ENCODE measurements at regions not wholly inside any gene's neighbourhood (a gene's known extent, or its start where the extent isn't known, plus 50 kb on each side); places are given as distances from the start of the nearest gene placed in this dataset.
"Not testable (repeated sequence)": the region's sequence is repeated elsewhere in the genome, so short reads cannot be mapped to it uniquely, and the experiment has no call there.

DNA sequence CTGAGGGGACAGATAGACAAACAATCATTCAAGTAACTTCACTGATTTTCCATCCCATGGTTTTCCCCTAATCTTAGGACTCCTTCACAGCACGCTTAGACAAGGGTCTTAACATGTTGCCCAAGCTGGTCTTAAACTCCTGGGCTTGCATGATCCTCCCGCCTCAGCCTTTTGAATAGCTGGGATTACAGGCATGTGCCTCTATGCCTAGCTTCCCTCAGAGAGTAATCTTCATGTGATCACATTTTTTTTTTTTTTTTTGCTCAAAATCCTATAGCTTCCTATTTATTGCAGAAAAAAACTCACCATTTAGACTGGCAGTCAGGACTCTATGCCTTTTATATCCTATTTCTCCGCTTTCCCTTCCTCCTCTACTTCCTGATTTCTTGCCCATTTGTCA lies 90.4 kb upstream of the DPH5 start:
- H3K9me3 ChIP-seq (ENCODE audit: control insufficient read depth, insufficient read depth, low read depth, low read length): no peaks in the 10 kb centered on the region
- TF ChIP-seq TCF7L2 (IDR thresholded peaks at IDR 0.05; ENCODE audit: low read depth, low read length) (no peak), SIN3A (IDR thresholded peaks at IDR 0.05; ENCODE audit: borderline replicate concordance, insufficient read depth, low read depth, low read length) (no peak), CTCF (IDR thresholded peaks at IDR 0.05) (no peak), REST (IDR thresholded peaks at IDR 0.05; ENCODE audit: insufficient read depth in 1 of 2, low read depth in 2 of 2, low read length in 1 of 2) (no peak), POLR2AphosphoS5 (IDR thresholded peaks at IDR 0.05; ENCODE audit: low read depth, low read length) (no peak)

GRCh38 chr1:101115112-101115511 lies 89.5 kb upstream of the DPH5 start:
- intact Hi-C loops (cut with micrococcal nuclease; ENCODE audit: unreplicated experiment): no loop called here
- CTCF ChIA-PET: no interaction called here
- Histone ChIP-seq H3K36me3 (ENCODE audit: control insufficient read depth, insufficient read depth, low read length) (no peaks in the 10 kb centered on the region), H3K4me3 (ENCODE audit: low read depth in 2 of 2, low read length in 2 of 2) (no peak overlapping the region), H3K9me3 (ENCODE audit: control insufficient read depth, insufficient read depth, low read depth, low read length) (no peaks in the 10 kb centered on the region), H3K4me1 (ENCODE audit: control insufficient read depth, insufficient read depth, low read length) (no peaks in the 10 kb centered on the region), H3K27ac (ENCODE audit: low read length) (no peak overlapping the region), H3K27me3 (ENCODE audit: control insufficient read depth, insufficient read depth, low read length) (no peaks in the 10 kb centered on the region)
- TF ChIP-seq TCF7L2 (IDR thresholded peaks at IDR 0.05; ENCODE audit: low read depth, low read length) (no peak), POLR2AphosphoS5 (IDR thresholded peaks at IDR 0.05; ENCODE audit: low read depth, low read length) (no peak), SIN3A (IDR thresholded peaks at IDR 0.05; ENCODE audit: borderline replicate concordance, insufficient read depth, low read depth, low read length) (no peak), REST (IDR thresholded peaks at IDR 0.05; ENCODE audit: insufficient read depth in 1 of 2, low read depth in 2 of 2, low read length in 1 of 2) (no peak), CTCF (IDR thresholded peaks at IDR 0.05) (no peak)
- in situ Hi-C loops (cut with HindIII; ENCODE audit: low pct_unique_long_range_greater_than_20kb, low sequenced_read_pairs): no loop called here
- DNase-seq (ENCODE audit: low read depth, low spot score) (no peak), ATAC-seq (no peak)
- no TSS peak for BruUV-seq (replicated peaks)
- POLR2A ChIA-PET: no interaction called here

More for the DNA sequence above, 90.4 kb upstream of the DPH5 start:
- in situ Hi-C loops (cut with HindIII; ENCODE audit: low pct_unique_long_range_greater_than_20kb, low sequenced_read_pairs): no loop called here
- no TSS peak for BruUV-seq (replicated peaks)
- Histone ChIP-seq H3K27ac (ENCODE audit: low read length) (no peak overlapping the region), H3K4me1 (ENCODE audit: control insufficient read depth, insufficient read depth, low read length) (no peaks in the 10 kb centered on the region), H3K36me3 (ENCODE audit: control insufficient read depth, insufficient read depth, low read length) (no peaks in the 10 kb centered on the region), H3K27me3 (ENCODE audit: control insufficient read depth, insufficient read depth, low read length) (peaks cover 2% of the 10 kb centered on the region; the same call in 1 of the 2 replicates), H3K4me3 (ENCODE audit: low read depth in 2 of 2, low read length in 2 of 2) (no peak overlapping the region)
- intact Hi-C loops (cut with micrococcal nuclease; ENCODE audit: unreplicated experiment): no loop called here
- DNase-seq (ENCODE audit: low read depth, low spot score) (no peak), ATAC-seq (no peak)
- ChIA-PET POLR2A (no interaction called here), CTCF (no interaction called here)

GRCh38 chr1:101114128-101114527 lies 88.5 kb upstream of the DPH5 start:
- H3K9me3 ChIP-seq (ENCODE audit: control insufficient read depth, insufficient read depth, low read depth, low read length); CTCF ChIA-PET; in situ Hi-C loops (cut with HindIII; ENCODE audit: low pct_unique_long_range_greater_than_20kb, low sequenced_read_pairs); BruUV-seq (replicated peaks); DNase-seq (ENCODE audit: low read depth, low spot score); ATAC-seq; H3K27me3 ChIP-seq (ENCODE audit: control insufficient read depth, insufficient read depth, low read length); H3K36me3 ChIP-seq (ENCODE audit: control insufficient read depth, insufficient read depth, low read length); intact Hi-C loops (cut with micrococcal nuclease; ENCODE audit: unreplicated experiment); H3K4me1 ChIP-seq (ENCODE audit: control insufficient read depth, insufficient read depth, low read length); H3K4me3 ChIP-seq (ENCODE audit: low read depth in 2 of 2, low read length in 2 of 2); H3K27ac ChIP-seq (ENCODE audit: low read length): not testable (repeated sequence)
- POLR2A ChIA-PET: interaction anchor here (0.5 kb wide), 1 partner anchor 124 kb away, joined by 5 read pairs; no protein-coding TSS in a partner anchor

Data from Panc1 (cell line).